Spleen (tissue), 7 donors: ENCODE measurements at regions not wholly inside any gene's neighbourhood (a gene's known extent, or its start where the extent isn't known, plus 50 kb on each side); places are given as distances from the start of the nearest gene placed in this dataset.

ENCODE experiments used
- CTCF ChIP-seq, 11 experiments: fragments of 200-600 bp in 7 of 11; fragments of 450-650 bp in 4 of 11; sonication (generic) in 4 of 11; IDR thresholded peaks in 8 of 11; conservative IDR thresholded peaks in 3 of 11; 1 replicate in 7 of 11; 2 replicates in 4 of 11; pipeline versions ENCODE4 v1.4.0 to v1.8.0; 2016 to 2021; ENCODE audit warnings: antibody characterized with exemption in 11 of 11, inconsistent platforms in 4 of 11, mild to moderate bottlenecking in 1 of 11
- POLR2A ChIP-seq, 3 donors: fragments of 450-650 bp; IDR thresholded peaks; one replicate each; pipeline ENCODE4 v1.5.1; 2017; ENCODE audit warnings: antibody characterized with exemption in 3 of 3, mild to moderate bottlenecking in 1 of 3
- donor health status: DM: no; HTN: no; CAD: no; lungs with moderate emphysema.
- donor health status: DM: no; HTN: no; CAD: no.
- donor health status: DM: no; HTN: no; CAD: no.

GRCh38 chr6:26231006-26231587 is 133.9 kb upstream of the BTN3A2 start:
- no peak for TF ChIP-seq POLR2A (IDR thresholded peaks at IDR 0.05)
- no peak for TF ChIP-seq CTCF (IDR thresholded peaks at IDR 0.05 in 8 of 11, conservative IDR thresholded peaks at IDR 0.05 in 3 of 11)
